ENCODE measurements at regions not wholly inside any gene's neighbourhood (a gene's known extent, or its start where the extent isn't known, plus 50 kb on each side); places are given as distances from the start of the nearest gene placed in this dataset.

DNA sequence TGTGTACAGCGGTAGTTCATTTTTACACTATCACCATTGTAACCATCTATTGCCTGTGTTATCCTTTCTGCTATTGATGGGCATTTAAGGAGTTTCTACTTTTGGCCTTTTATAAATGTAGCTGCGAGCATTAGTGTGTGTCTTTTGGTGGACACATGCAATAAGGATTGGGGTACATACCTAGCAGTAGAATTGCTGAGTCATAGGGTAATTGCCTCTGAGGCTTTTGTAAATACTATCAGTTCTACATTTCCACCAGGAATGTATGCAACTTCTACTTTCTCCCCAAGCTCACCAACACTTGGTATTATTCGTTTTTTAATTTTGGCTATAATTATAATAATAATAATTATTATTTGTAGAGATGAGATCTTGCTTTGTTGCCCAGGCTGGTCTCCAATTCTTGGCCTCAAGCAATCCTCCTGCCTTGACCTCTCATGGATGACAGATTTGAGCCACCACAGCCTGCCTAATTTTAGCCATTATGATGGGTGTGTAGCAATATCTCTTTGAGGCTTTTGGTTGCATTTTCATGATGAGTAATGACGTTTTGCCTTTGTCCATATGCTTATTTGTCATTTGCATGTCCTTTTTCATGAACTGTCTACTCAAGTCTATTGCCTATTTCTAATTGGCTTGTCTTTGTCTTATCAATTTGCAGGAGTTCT lies 277.0 kb downstream of the ACTR3B start:
- Histone ChIP-seq H3K9me3 (ENCODE audit: low read length) (no peaks in the 10 kb centered on the region), H3K36me3 (ENCODE audit: insufficient read depth, low read length) (no peaks in the 10 kb centered on the region), H3K4me3 (ENCODE audit: low read depth, low read length, poor library complexity, severe bottlenecking) (no peak overlapping the region), H4K20me1 (ENCODE audit: insufficient read depth, low read length) (no peaks in the 10 kb centered on the region), H3K9me2 (ENCODE audit: insufficient read depth, low read length) (no peaks in the 10 kb centered on the region), H3K4me2 (ENCODE audit: low read length) (no peak overlapping the region), H2AFZ (ENCODE audit: low read length) (no peak overlapping the region), H3K4me1 (ENCODE audit: insufficient read depth, low read length, poor library complexity, severe bottlenecking) (no peaks in the 10 kb centered on the region), H3K79me2 (ENCODE audit: insufficient read depth, low read depth, low read length) (no peaks in the 10 kb centered on the region), H3K27ac (ENCODE audit: low read depth, low read length, poor library complexity, severe bottlenecking) (no peak overlapping the region)
- TF ChIP-seq EZH2phosphoT487 (IDR thresholded peaks at IDR 0.05; ENCODE audit: borderline replicate concordance, low read depth, low read length), result no peak
- TF ChIP-seq, protein P1, sequence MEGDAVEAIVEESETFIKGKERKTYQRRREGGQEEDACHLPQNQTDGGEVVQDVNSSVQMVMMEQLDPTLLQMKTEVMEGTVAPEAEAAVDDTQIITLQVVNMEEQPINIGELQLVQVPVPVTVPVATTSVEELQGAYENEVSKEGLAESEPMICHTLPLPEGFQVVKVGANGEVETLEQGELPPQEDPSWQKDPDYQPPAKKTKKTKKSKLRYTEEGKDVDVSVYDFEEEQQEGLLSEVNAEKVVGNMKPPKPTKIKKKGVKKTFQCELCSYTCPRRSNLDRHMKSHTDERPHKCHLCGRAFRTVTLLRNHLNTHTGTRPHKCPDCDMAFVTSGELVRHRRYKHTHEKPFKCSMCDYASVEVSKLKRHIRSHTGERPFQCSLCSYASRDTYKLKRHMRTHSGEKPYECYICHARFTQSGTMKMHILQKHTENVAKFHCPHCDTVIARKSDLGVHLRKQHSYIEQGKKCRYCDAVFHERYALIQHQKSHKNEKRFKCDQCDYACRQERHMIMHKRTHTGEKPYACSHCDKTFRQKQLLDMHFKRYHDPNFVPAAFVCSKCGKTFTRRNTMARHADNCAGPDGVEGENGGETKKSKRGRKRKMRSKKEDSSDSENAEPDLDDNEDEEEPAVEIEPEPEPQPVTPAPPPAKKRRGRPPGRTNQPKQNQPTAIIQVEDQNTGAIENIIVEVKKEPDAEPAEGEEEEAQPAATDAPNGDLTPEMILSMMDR (conservative IDR thresholded peaks at IDR 0.05; ENCODE audit: low read length), result no peak
- intact Hi-C loops (cut with micrococcal nuclease; ENCODE audit: unreplicated experiment), result no loop called here
- ChIA-PET POLR2A (interaction anchor here (0.6 kb wide), 1 partner anchor 672 kb away, joined by 4 read pairs; no protein-coding TSS in a partner anchor), CTCF (ENCODE audit: unreplicated experiment) (no interaction called here)
- BruUV-seq (replicated peaks), result no TSS peak
- no peak for DNase-seq (ENCODE audit: low spot score)

DNA sequence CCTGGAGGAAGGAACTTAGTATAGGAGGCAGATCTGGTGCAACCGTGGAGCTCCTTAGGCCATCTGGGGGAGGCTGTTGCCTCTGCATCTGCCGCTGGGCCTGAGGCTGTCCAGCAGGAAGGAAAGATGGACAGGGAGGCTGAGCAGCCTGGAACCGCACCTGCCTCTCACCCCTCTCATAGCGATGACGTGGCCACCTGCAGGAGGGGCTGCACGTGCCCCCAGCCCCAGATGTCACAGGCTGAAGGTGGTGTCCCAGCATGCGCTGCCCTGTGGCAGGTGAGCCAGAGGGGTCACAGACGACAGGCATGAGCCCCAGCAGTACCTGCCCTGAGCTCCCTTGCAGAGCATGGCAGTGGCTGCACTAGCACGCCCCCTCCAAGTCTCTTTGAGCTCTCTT lies 283.9 kb downstream of the ACTR3B start:
- TF ChIP-seq EZH2phosphoT487 (IDR thresholded peaks at IDR 0.05; ENCODE audit: borderline replicate concordance, low read depth, low read length), result no peak
- TF ChIP-seq, protein P1 (conservative IDR thresholded peaks at IDR 0.05; ENCODE audit: low read length), result no peak

DNA sequence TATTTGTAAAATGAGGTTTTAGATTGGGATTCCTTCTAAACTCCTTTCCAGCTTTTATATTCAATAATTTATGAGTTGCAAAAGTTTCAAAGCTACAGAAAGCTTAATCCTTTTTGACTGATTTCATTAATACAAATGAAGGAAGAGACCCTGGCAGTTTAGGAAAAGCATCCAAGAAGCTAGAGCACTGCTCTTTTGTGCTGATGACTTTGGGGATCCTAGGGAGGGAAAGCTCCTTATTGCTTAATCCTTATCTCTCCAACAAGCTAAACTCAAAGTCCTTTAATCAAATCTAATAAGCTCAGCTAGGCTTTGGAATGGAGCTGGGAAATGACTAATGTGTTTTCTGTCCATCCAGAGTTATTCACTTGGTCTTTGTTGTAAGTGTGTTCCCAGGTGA lies 285.4 kb downstream of the ACTR3B start:
- Histone ChIP-seq H3K27ac (ENCODE audit: low read depth, low read length, poor library complexity, severe bottlenecking) (no peak overlapping the region), H3K9me3 (ENCODE audit: low read length) (no peaks in the 10 kb centered on the region), H2AFZ (ENCODE audit: low read length) (no peak overlapping the region), H3K4me1 (ENCODE audit: insufficient read depth, low read length, poor library complexity, severe bottlenecking) (no peaks in the 10 kb centered on the region), H3K36me3 (ENCODE audit: insufficient read depth, low read length) (no peaks in the 10 kb centered on the region), H3K9me2 (ENCODE audit: insufficient read depth, low read length) (no peaks in the 10 kb centered on the region), H3K79me2 (ENCODE audit: insufficient read depth, low read depth, low read length) (no peaks in the 10 kb centered on the region), H4K20me1 (ENCODE audit: insufficient read depth, low read length) (no peaks in the 10 kb centered on the region), H3K4me2 (ENCODE audit: low read length) (no peak overlapping the region), H3K4me3 (ENCODE audit: low read depth, low read length, poor library complexity, severe bottlenecking) (no peak overlapping the region)
- TF ChIP-seq EZH2phosphoT487 (IDR thresholded peaks at IDR 0.05; ENCODE audit: borderline replicate concordance, low read depth, low read length), result no peak
- TF ChIP-seq, protein P1 (conservative IDR thresholded peaks at IDR 0.05; ENCODE audit: low read length), result no peak
- ChIA-PET CTCF (ENCODE audit: unreplicated experiment) (no interaction called here), POLR2A (interaction anchor here (0.6 kb wide), 1 partner anchor 12 kb away, joined by 4 read pairs; no protein-coding TSS in a partner anchor)
- DNase-seq (ENCODE audit: low spot score), result no peak
- BruUV-seq (replicated peaks), result no TSS peak
- intact Hi-C loops (cut with micrococcal nuclease; ENCODE audit: unreplicated experiment), result no loop called here

More for the DNA sequence above, 283.9 kb downstream of the ACTR3B start:
- no peaks in the 10 kb centered on the region for H3K79me2 ChIP-seq (ENCODE audit: insufficient read depth, low read depth, low read length)
- POLR2A ChIA-PET, result interaction anchor here (0.9 to 1.3 kb wide), 2 partner anchors 19 to 1434 kb away, joined by 3 to 4 read pairs; no protein-coding TSS in a partner anchor
- no peak overlapping the region for H3K4me2 ChIP-seq (ENCODE audit: low read length)
- no peaks in the 10 kb centered on the region for H3K36me3 ChIP-seq (ENCODE audit: insufficient read depth, low read length)
- CTCF ChIA-PET (ENCODE audit: unreplicated experiment), result no interaction called here
- no peak overlapping the region for H3K27ac ChIP-seq (ENCODE audit: low read depth, low read length, poor library complexity, severe bottlenecking)
- intact Hi-C loops (cut with micrococcal nuclease; ENCODE audit: unreplicated experiment), result no loop called here
- no peak overlapping the region for H2AFZ ChIP-seq (ENCODE audit: low read length)
- no peaks in the 10 kb centered on the region for H3K4me1 ChIP-seq (ENCODE audit: insufficient read depth, low read length, poor library complexity, severe bottlenecking)
- H4K20me1 ChIP-seq (ENCODE audit: insufficient read depth, low read length), result no peaks in the 10 kb centered on the region
- H3K9me3 ChIP-seq (ENCODE audit: low read length), result no peaks in the 10 kb centered on the region
- H3K4me3 ChIP-seq (ENCODE audit: low read depth, low read length, poor library complexity, severe bottlenecking), result no peak overlapping the region
- DNase-seq (ENCODE audit: low spot score), result no peak
- BruUV-seq (replicated peaks), result no TSS peak
- no peaks in the 10 kb centered on the region for H3K9me2 ChIP-seq (ENCODE audit: insufficient read depth, low read length)
